ENCODE measurements at regions not wholly inside any gene's neighbourhood (a gene's known extent, or its start where the extent isn't known, plus 50 kb on each side); places are given as distances from the start of the nearest gene placed in this dataset.

DNA sequence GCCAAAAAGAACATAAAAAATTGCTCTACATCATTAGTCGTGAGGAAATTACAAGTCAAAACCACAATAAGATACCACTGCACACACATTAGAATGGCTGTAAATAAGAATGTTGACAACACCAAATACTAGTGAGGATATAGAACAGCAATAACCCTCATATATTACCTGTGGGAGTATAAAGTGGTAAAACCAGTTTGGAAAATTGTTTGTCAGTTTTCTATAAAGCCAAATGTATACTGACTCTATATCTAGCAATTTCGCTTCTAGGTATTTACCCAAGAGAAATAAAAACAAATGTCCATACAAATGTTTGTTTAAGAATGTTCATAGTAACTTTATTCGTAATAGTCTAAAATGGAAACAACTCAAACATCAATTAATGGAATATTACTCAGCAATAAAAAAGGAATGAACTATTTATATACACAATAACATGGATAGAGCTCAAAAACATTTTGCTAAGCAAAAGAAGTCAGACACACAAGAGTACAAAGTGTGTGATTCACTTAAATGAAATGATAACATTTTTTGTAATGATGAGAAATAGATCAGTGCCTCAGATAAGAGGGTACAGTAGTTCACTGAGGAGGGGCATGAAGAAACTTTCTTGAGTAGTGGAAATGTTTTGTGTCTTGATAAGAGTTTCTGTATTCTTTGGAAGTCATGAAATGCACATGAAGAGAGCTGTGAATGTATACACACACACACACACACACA, 219.6 kb upstream of the ZNF462 start:
- TF ChIP-seq POLR2A (IDR thresholded peaks at IDR 0.05) = no peak
- TF ChIP-seq, protein P1, sequence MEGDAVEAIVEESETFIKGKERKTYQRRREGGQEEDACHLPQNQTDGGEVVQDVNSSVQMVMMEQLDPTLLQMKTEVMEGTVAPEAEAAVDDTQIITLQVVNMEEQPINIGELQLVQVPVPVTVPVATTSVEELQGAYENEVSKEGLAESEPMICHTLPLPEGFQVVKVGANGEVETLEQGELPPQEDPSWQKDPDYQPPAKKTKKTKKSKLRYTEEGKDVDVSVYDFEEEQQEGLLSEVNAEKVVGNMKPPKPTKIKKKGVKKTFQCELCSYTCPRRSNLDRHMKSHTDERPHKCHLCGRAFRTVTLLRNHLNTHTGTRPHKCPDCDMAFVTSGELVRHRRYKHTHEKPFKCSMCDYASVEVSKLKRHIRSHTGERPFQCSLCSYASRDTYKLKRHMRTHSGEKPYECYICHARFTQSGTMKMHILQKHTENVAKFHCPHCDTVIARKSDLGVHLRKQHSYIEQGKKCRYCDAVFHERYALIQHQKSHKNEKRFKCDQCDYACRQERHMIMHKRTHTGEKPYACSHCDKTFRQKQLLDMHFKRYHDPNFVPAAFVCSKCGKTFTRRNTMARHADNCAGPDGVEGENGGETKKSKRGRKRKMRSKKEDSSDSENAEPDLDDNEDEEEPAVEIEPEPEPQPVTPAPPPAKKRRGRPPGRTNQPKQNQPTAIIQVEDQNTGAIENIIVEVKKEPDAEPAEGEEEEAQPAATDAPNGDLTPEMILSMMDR (IDR thresholded peaks at IDR 0.05) = no peak
